Activated CD8-positive, alpha-beta T cell treated with anti-CD3 and anti-CD28 coated beads for 36 hours (primary cell): ENCODE measurements at regions not wholly inside any gene's neighbourhood (a gene's known extent, or its start where the extent isn't known, plus 50 kb on each side); places are given as distances from the start of the nearest gene placed in this dataset.

Experiments
- ATAC-seq: fragments of 200-7000 bp; cut with Tn5 transposase; one replicate; pipeline ENCODE4 v1.10.0; 2021; ENCODE audit warnings: mild to moderate bottlenecking, moderate library complexity
- CTCF ChIA-PET: fragments of 350-600 bp; sonication (Branson Sonifier 250); formaldehyde crosslinking; loops from one replicate; lab custom pipeline; 2021; ENCODE audit warnings: antibody characterized with exemption; lab: Charles Lee
- POLR2A ChIA-PET: fragments of 350-600 bp; sonication (Branson Sonifier 250); formaldehyde crosslinking; loops from one replicate; lab custom pipeline; 2021; ENCODE audit warnings: antibody characterized with exemption; lab: Charles Lee
- DNase-seq: peaks from one replicate; pipeline ENCODE4 v3.0.0-alpha.2; 2020
- H3K27ac Mint-ChIP-seq: one replicate; pipeline ENCODE4 v1.8.0; 2021; ENCODE audit warnings: mild to moderate bottlenecking, mixed read lengths
- H3K27me3 Mint-ChIP-seq: one replicate; pipeline ENCODE4 v1.8.0; 2021; ENCODE audit warnings: mixed read lengths
- H3K36me3 Mint-ChIP-seq: one replicate; pipeline ENCODE4 v1.8.0; 2021; ENCODE audit warnings: low read depth, mixed read lengths
- H3K4me1 Mint-ChIP-seq: one replicate; pipeline ENCODE4 v1.8.0; 2021; ENCODE audit warnings: low read depth, mixed read lengths
- H3K4me3 Mint-ChIP-seq: one replicate; pipeline ENCODE4 v1.8.0; 2021; ENCODE audit warnings: mild to moderate bottlenecking, moderate library complexity, mixed read lengths
- H3K9me3 Mint-ChIP-seq: one replicate; pipeline ENCODE4 v1.8.0; 2021; ENCODE audit warnings: mixed read lengths
- intact Hi-C: fragments of 100-400 bp; cut with micrococcal nuclease; formaldehyde crosslinking; loops from one replicate; pipeline ENCODE4 v1.10.0; 2022
- TF ChIP-seq, protein P1 (sequence below): fragments of 200-600 bp; IDR thresholded peaks from one replicate; pipeline ENCODE4 v1.8.0; 2022; ENCODE audit warnings: antibody characterized with exemption, mild to moderate bottlenecking

DNA sequence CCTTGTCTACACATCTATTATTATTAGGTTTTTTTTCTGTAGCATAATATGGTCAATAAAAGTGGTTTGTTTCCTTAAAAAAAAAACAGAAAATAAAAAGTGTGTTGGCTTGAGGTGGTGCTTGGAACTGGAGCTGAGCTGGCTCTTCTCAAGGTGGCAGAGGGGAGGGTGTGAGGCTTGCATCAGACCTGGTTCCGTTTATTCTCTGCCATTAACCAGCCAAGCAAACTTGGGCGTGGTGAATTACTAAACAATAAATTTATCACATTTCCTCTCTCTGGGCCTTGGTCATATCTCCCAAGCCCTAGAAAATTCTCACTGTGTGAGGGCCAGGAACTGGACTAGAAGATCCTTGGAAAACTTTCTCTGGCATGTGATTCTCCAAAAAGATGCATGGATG is 427.5 kb upstream of the MKI67 start:
- TF ChIP-seq, protein P1, sequence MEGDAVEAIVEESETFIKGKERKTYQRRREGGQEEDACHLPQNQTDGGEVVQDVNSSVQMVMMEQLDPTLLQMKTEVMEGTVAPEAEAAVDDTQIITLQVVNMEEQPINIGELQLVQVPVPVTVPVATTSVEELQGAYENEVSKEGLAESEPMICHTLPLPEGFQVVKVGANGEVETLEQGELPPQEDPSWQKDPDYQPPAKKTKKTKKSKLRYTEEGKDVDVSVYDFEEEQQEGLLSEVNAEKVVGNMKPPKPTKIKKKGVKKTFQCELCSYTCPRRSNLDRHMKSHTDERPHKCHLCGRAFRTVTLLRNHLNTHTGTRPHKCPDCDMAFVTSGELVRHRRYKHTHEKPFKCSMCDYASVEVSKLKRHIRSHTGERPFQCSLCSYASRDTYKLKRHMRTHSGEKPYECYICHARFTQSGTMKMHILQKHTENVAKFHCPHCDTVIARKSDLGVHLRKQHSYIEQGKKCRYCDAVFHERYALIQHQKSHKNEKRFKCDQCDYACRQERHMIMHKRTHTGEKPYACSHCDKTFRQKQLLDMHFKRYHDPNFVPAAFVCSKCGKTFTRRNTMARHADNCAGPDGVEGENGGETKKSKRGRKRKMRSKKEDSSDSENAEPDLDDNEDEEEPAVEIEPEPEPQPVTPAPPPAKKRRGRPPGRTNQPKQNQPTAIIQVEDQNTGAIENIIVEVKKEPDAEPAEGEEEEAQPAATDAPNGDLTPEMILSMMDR: no peak
- Mint-ChIP-seq H3K27me3 (peaks cover 3% of the 10 kb centered on the region), H3K36me3 (no peaks in the 10 kb centered on the region), H3K27ac (no peak overlapping the region), H3K4me3 (no peak overlapping the region), H3K9me3 (no peaks in the 10 kb centered on the region), H3K4me1 (no peaks in the 10 kb centered on the region)
- DNase-seq (no peak), ATAC-seq (no peak)
- CTCF ChIA-PET: no interaction called here
- intact Hi-C loops: no loop called here
- POLR2A ChIA-PET: no interaction called here

DNA sequence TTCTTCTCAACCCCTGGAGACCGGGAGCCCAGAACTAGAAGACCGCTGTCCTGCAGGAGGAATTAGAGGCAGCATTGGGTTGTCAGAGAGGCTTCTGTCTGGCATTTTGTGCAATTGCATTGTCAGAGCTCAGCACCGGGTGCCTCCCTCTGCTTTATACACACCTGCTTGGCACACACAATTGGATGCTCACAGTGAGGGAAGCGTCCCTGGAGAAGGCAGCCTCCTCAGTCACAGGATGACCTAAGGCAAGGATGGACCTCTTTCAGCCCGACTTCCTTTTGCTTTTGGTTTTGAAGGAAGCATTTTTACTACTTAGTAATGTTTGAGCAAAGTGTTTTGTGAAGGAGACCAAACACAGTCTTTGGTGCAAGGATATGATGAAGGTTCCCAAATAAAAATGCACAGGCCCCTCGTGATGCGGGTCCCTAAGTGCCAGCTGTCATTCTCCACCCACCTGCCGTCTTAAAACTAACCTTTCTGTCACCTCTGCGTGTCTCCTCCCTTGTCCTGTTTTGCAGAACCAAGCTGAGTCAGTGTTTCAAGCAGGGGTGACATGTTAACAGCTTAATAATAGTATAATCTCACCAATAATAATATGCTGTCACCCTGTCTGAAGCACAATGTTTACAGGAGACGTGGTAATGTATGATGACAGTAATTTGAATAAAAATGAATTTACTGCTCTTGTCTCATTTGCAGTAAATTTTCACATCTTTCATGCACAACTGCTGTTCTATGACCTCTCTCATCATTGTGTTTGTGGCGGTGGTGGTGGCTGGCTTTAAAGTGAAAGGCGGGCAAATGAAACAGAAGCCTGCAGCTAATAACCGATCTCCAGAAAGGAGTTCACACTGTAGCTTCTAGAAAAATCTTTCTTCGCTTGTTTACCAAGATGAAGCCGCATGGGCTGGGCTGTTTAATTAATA is 430.2 kb upstream of the MKI67 start:
- peaks cover 3% of the 10 kb centered on the region for H3K27me3 Mint-ChIP-seq
- TF ChIP-seq, protein P1: no peak
- no peak for ATAC-seq
- H3K4me1 Mint-ChIP-seq: no peaks in the 10 kb centered on the region
- H3K36me3 Mint-ChIP-seq: no peaks in the 10 kb centered on the region
- no peak overlapping the region for H3K27ac Mint-ChIP-seq
- no peak overlapping the region for H3K4me3 Mint-ChIP-seq
- intact Hi-C loops: no loop called here
- DNase-seq: no peak
- H3K9me3 Mint-ChIP-seq: no peaks in the 10 kb centered on the region
- CTCF ChIA-PET: no interaction called here
- POLR2A ChIA-PET: no interaction called here

DNA sequence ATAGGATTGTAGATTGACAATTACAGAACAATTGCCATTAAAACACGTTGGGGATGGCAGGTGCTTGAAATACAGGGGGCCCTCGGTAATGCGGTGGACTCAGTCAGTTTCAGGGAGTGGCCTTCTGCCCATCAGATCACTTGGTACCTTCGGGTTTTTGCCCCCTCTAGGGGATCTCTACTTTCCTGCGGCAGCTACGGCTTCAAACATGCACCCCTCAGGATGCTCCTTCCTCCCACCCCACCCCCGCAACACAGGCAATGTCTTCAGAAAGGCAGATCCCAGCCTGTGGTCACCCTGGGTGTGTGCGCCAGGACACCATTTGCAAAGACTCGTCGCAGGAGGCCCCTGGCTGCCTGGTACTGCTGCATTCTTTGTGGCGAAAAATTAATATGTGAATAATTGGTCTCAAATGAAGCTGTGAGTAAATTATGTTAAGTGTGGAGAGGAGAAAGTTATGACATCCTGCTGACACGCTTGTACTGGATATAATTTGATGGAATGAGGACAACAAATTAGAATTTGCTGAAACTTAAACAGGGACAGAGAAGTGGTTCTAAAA is 431.0 kb upstream of the MKI67 start:
- H3K27ac Mint-ChIP-seq: no peak overlapping the region
- H3K4me3 Mint-ChIP-seq: no peak overlapping the region
- intact Hi-C loops: no loop called here
- no peaks in the 10 kb centered on the region for H3K4me1 Mint-ChIP-seq
- ChIA-PET CTCF (no interaction called here), POLR2A (no interaction called here)
- peaks cover 3% of the 10 kb centered on the region for H3K27me3 Mint-ChIP-seq
- H3K36me3 Mint-ChIP-seq: no peaks in the 10 kb centered on the region
- DNase-seq (no peak), ATAC-seq (no peak)
- H3K9me3 Mint-ChIP-seq: no peaks in the 10 kb centered on the region
- TF ChIP-seq, protein P1: no peak

DNA sequence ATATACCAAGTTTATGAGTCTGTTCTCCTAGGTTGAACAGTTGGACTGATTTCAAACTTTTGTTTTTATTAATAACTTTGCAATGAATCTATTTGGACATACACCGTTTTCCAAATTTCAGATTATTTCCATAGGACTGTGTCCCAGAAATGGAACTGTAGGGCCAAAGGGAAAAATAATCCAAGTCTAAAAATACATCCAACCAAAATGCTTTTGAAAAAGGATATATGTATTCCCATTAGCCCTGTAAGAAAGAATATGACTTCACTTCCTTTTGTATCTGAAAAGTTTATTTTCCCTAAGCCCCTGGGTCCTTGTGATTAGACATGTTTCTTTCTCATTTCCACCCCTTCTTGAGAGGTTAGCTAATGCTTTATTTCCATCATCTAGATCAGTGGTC is 434.2 kb upstream of the MKI67 start:
- no peak overlapping the region for H3K4me3 Mint-ChIP-seq
- no peaks in the 10 kb centered on the region for H3K36me3 Mint-ChIP-seq
- TF ChIP-seq, protein P1: no peak
- ChIA-PET POLR2A (no interaction called here), CTCF (no interaction called here)
- ATAC-seq (no peak), DNase-seq (no peak)
- intact Hi-C loops: no loop called here
- H3K9me3 Mint-ChIP-seq: no peaks in the 10 kb centered on the region
- no peaks in the 10 kb centered on the region for H3K4me1 Mint-ChIP-seq
- no peak overlapping the region for H3K27ac Mint-ChIP-seq
- H3K27me3 Mint-ChIP-seq: peaks cover 3% of the 10 kb centered on the region

DNA sequence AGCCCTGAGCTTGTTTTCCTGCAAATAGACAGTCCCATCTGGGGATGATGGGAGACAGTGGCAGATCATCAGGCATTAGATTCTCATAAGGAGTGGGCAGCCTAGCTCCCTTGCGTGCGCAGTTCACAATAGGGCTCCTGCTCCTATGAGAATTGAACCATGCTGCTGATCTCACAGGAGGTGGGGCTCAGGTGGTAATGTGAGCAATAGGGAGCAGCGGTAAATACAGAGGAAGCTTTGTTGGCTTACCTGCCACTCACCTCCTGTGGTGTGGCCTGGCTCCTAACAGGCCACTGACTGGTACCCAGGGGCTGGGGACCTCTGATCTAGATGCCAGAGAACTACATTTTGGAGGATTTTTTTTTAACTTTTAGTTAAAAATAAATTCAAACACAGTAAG is 434.8 kb upstream of the MKI67 start:
- intact Hi-C loops: no loop called here
- no peaks in the 10 kb centered on the region for H3K9me3 Mint-ChIP-seq
- no peak for ATAC-seq
- no peak for DNase-seq
- H3K4me1 Mint-ChIP-seq: no peaks in the 10 kb centered on the region
- no peak overlapping the region for H3K4me3 Mint-ChIP-seq
- POLR2A ChIA-PET: no interaction called here
- H3K27me3 Mint-ChIP-seq: peaks cover 3% of the 10 kb centered on the region
- no peaks in the 10 kb centered on the region for H3K36me3 Mint-ChIP-seq
- CTCF ChIA-PET: no interaction called here
- TF ChIP-seq, protein P1: no peak
- H3K27ac Mint-ChIP-seq: no peak overlapping the region
